NCI-H128 (cell line): ENCODE measurements at regions not wholly inside any gene's neighbourhood (a gene's known extent, or its start where the extent isn't known, plus 50 kb on each side); places are given as distances from the start of the nearest gene placed in this dataset.
A peak's percentile ranks its signal among the peaks of the same experiment; 100 is the strongest.

Experiments
- DNase-seq: peaks from one replicate; lab custom pipeline; 2025; ENCODE audit not compliant: unreplicated experiment; lab: John Stamatoyannopoulos, UW

GRCh38 chr15:97141871-97142270, 811.4 kb downstream of the NR2F2 start:
- no peak for DNase-seq

DNA sequence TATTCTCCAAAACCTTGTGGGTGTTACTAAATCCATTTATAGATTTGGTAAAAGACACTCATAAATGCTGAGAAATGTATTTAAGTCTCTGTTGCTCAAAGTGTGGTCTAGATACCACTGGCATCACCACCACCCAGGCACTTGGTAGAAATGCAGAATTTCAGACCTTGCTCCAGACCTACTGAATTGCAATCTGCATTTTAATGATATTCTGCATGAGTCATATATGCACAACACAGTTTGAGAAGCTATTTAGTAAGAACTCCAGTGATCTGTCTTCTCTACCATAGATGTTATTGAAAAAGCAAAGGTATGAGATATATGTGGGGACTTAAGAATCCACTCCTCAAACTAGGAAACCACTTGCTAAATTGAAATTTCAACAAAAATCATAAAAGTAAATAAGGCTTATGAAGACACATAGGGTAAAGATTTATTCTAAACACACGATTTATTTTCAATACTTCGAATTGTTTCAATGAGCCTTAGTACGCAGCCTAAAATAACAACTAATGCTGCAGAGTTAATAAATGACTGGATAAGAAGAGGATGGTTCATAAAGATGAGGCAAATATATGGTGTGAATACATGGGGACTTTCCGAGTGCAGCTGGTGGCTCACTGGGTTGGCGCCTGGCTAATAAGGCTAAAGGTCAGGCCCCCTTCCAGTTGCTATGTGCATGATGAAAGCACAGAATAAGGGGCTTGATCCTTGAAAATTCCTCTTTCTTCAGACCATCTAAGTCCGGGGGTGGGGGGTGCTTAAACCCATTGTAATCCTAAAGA, 813.3 kb downstream of the NR2F2 start:
- no peak for DNase-seq

DNA sequence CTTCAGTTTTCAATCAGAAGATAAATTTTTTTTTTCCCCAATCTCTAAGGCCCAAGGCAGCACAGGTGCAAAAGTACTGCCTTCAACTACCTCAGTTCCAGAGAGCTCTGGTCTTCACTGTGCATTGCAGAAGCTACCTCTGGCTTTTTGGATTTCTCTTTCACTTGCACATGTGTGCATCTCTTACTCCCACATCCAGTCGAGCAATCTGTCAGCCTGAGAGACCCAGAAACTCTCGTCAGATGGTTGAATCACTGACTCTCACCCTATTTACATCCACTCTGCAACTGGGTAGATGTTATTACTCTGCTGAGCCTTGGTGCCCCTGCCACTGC, 813.8 kb downstream of the NR2F2 start:
- no peak for DNase-seq

DNA sequence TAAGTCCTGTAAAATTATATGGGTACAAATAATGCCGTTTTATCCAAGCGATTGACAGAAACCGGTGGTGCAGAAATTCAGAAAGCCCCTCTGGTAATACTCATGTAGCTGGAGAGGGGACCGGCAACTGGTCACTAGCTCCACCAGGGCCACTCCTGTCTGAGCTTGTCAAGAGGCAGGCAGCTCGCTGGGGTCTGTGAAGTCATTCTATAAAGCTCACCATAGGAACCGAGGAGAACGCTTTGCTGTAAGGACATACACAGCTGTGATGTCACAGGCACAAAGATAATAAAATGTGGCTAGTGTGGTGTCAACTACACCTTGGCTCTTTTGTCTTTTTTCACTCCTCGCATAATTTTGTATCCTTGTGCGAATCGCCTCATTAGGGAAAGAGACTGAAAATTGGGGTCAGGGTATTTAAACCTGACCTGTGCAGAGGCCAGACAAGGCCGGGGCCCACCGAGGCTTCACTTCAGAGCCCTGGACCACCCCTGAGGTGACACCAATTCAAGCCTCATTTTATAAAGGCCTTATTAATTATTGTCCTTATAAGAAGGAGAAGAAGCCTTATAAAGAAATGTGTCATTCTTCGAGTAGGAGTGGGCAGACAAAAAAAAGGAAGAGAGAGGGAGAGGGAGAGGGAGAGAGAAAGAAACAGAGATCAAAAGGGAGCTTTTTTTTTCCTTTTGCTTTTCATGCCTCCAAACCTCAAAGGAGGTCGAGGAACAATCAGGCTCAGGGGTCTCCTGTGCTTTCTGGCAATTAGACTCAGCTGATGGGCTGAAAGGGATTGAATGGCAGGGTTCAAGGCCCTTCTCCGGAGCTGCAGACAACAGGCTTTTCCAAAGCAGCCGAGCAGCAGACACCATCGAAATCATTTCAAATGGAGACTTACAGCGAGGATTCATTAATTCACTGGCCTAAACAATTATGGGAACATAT, 813.3 kb upstream of the ARRDC4 start:
- DNase-seq = no peak

- DNase-seq = no peak
These were observed 807.0 kb upstream of the ARRDC4 start for GRCh38 chr15:97153356-97153965.

DNA sequence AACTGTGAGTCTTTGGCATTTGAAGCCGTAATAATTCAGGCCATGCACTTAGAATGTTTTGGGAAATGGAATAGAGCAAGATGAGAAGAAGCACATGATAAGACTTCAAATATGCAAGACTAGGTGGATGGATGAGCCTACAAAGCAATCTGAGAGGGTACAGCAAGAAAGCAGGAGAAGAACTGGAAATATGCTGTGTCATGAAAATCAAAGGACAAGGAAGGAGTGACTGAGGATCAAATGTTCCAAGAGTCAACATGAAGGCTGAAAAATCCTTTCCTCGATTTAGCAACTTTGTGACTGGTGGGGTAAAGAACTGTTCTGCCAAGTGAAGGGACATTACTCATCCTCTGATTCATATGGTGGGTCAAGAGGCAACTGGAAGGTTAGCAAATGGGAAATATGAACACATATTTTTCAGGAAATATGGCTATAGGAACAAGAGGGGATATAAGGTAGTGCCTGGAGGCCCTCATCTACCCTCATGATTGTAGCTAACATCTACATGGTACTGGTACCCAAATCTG, 803.7 kb upstream of the ARRDC4 start:
- no peak for DNase-seq

DNA sequence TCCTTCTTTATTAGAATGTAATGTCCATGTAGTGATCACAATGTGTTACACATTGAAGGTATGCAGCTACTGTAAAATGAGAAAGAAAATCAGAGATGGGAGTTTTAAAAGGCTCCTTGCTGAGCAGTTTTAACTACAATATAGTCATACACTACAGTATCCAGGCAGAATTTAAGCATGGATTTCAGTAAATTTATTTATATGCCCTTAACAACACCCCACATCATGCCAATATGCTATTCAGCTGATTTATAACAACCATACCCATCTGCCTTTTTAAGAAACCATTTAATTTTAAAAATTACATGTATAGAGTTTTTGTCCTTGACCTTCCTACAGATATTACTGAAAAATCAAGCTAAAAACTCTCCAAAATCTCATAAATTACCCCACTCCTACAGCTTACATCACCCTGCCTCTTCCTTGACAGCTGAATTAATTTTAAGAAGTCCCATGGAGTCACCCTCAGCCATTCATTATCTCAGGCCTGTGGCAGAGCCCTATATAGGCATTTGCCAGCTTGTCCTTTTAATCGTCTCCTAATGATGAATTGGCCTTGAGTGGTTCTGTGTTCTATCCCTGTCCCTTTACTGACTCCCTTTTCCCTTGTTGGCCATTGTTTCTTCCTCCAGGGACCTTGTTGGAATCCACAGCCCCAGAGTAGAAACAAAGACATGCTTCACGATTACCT, 797.6 kb upstream of the ARRDC4 start:
- no peak for DNase-seq

DNA sequence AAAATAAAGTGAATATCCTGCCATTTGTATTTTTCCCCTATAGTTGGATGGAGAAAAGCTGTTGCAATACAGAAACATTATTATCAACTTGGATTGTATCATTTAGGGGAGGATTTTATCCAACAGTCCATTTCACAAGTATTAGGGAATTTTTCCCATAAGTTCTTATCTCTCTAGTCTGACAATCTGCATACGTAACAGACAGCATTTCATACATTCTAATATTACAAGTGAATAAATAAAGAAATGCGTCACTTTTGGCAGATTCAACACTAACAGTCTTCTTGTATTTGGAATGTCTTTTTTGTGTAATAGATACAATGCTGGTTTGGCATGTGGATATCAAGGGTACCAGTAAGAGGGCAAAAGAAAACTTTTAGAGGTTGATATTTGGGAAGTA, 795.3 kb upstream of the ARRDC4 start:
- no peak for DNase-seq

GRCh38 chr15:97168704-97169475, 791.6 kb upstream of the ARRDC4 start:
- peak; percentile 61 for DNase-seq

GRCh38 chr15:97171556-97171955, 788.9 kb upstream of the ARRDC4 start:
- no peak for DNase-seq

DNA sequence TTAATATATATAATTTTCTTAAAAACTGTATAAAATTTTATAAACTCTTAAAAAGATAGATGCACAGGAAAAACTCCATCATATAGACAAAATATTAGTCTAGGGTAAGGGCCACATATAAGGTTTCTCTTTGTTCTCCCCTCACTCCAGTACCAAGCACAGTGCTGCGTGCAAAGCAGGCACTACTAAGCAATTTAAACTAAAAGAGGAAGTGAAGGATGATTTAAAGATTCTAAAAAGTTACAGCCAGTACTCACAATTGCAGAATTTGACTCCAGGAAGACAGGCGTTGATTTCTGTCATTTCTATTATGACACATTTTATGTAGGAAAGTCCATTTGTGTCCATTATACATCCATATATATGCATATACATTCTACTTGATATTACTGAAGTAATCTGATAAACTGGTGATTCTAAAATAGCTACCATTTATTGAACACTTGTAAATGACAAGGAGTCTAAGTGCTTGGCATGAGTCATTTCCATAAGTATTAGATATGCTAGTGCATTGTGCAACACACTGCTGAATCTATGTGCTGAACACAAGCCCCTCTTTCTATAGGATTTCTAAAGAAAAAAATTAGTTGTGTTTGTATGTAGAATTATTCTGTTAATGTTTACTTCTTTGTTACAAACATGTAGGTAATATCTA, 785.5 kb upstream of the ARRDC4 start:
- DNase-seq = no peak

- no peak for DNase-seq
These were observed 783.3 kb upstream of the ARRDC4 start for GRCh38 chr15:97177151-97177577.

- no peak for DNase-seq
These were observed 777.9 kb upstream of the ARRDC4 start for GRCh38 chr15:97182581-97182980.

- DNase-seq = no peak
These were observed 771.2 kb upstream of the ARRDC4 start for GRCh38 chr15:97189162-97189780.

DNA sequence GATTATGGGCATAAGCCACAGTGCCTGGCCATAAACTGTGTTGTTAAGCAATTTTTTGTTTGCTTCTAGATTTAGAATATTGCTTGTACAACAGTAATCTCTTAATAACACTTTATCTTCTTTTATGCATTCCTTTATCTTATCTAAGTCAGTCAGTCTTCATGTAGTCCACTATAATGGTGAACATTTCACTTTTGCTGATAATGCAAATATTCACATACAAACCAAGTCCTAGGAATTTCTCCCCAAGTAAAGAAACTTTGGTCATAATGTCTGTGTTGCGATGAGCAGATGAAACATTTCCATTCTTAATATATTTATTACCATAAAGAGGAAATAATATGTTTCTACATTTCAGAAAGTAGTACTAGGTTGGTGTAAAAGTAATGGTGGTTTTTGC, 765.8 kb upstream of the ARRDC4 start:
- DNase-seq = no peak

GRCh38 chr15:97196048-97197014, 764.2 kb upstream of the ARRDC4 start:
- no peak for DNase-seq

DNA sequence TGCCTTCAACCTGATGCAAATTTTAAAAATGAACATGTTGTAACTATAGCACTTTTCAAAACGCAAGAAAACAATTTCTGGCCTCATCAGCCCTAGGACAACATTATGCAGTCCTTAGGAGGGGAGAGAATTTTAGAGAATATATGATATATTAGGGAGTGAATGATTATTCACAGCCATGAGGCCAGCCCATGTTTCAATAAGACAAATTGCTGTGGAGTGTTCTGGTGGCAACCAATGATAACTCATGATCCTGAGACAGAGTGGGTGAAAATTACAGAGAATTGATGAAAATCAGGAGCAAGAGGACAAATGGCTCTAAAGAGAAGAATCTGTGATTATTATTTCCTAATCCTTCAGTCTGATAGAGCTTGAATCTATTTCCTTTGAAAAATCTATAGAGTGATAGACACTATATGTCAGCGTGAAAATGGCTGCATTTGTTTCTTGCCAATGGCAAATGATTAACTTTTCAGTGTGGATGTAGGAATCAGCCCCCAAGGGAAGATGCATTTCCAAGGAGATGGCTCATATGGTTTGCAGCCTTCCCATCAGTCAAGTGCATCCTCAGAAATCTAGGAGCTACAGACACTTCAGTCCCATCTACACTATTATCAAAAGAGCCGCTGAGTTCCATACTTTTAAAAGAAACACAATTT, 761.0 kb upstream of the ARRDC4 start:
- DNase-seq = no peak

GRCh38 chr15:97200161-97200560, 760.3 kb upstream of the ARRDC4 start:
- DNase-seq = no peak
